Lower leg skin (tissue), 4 donors: ENCODE measurements at regions not wholly inside any gene's neighbourhood (a gene's known extent, or its start where the extent isn't known, plus 50 kb on each side); places are given as distances from the start of the nearest gene placed in this dataset.
"Not testable (repeated sequence)": the region's sequence is repeated elsewhere in the genome, so short reads cannot be mapped to it uniquely, and the experiment has no call there.

Source experiments
- DNase-seq, 2 donors: peaks; one replicate each; pipeline ENCODE4 v3.0.0-alpha.2; 2019; ENCODE audit warnings: low spot score in 2 of 2
- H3K4me3 ChIP-seq: fragments of 200-600 bp; sonication (generic); 2 replicates; pipeline ENCODE4 v1.5.1; 2017; ENCODE audit warnings: mild to moderate bottlenecking, low read depth; ENCODE audit not compliant: poor library complexity, severe bottlenecking
- POLR2A ChIP-seq, 2 donors: fragments of 450-650 bp; IDR thresholded peaks; one replicate each; pipeline ENCODE4 v1.6.1; 2016 to 2017; ENCODE audit warnings: antibody characterized with exemption in 2 of 2, mild to moderate bottlenecking in 1 of 2, moderate library complexity in 1 of 2
- WGBS, 2 donors: methylation state at CpG; one replicate each; pipeline ENCODE4 v1.1.5; 2018; 5-methylcytosine and 5-hydroxymethylcytosine counted together
- intact Hi-C: fragments of 100-400 bp; cut with DNase I; formaldehyde crosslinking; loops from one replicate; pipeline ENCODE4 v1.15.0; 2023; ENCODE audit warnings: low total_unique reads
- TF ChIP-seq, protein P1 (sequence below), 3 donors: fragments of 450-650 bp; IDR thresholded peaks; one replicate each; pipeline ENCODE4 v1.5.1; 2016; ENCODE audit warnings: antibody characterized with exemption in 3 of 3, mild to moderate bottlenecking in 3 of 3, moderate library complexity in 2 of 3

DNA sequence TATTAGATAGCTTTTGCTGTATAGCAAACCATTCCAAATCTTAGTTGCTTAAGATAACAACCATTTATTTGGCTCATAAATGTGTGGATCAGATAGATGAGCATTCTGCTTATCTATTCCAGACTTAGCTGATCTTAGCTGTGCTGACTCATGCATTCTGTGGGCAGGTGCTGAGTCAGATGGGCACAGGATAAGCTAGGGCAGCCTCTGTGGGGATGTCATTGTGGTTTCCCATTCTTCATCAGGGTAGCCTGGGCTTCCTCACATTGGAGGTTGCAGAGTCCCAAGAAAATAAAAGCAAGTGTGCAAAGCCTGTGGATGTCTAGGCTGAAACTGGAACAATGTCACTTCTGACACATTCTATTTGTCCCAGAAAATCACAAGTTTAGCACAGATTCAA is 917.0 kb downstream of the TYW1 start:
- intact Hi-C loops: no loop called here
- TF ChIP-seq, protein P1, sequence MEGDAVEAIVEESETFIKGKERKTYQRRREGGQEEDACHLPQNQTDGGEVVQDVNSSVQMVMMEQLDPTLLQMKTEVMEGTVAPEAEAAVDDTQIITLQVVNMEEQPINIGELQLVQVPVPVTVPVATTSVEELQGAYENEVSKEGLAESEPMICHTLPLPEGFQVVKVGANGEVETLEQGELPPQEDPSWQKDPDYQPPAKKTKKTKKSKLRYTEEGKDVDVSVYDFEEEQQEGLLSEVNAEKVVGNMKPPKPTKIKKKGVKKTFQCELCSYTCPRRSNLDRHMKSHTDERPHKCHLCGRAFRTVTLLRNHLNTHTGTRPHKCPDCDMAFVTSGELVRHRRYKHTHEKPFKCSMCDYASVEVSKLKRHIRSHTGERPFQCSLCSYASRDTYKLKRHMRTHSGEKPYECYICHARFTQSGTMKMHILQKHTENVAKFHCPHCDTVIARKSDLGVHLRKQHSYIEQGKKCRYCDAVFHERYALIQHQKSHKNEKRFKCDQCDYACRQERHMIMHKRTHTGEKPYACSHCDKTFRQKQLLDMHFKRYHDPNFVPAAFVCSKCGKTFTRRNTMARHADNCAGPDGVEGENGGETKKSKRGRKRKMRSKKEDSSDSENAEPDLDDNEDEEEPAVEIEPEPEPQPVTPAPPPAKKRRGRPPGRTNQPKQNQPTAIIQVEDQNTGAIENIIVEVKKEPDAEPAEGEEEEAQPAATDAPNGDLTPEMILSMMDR (IDR thresholded peaks at IDR 0.05): no peak
- no peak for TF ChIP-seq POLR2A (IDR thresholded peaks at IDR 0.05)
- peak in 1 of 2 donors; percentile 14 for DNase-seq
- H3K4me3 ChIP-seq: no peak overlapping the region

DNA sequence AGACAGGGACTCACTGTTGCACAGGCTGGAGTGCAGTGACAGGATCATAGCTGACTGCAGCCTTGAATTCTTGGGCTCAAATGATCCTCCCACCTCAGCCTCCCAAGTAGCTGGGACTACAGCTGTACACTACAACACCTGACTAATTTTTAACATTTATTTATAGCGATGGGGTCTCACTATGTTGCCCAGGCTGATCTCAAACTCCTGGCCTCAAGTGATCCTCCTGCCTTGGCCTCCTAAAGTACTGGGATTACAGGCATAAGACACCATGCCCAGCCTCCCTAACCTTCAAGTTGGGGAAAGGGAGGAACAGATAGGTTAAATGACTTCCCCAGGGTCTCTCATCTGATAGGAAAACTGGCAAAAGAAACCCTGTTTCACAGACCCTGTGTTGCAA is 919.5 kb downstream of the TYW1 start:
- intact Hi-C loops, H3K4me3 ChIP-seq, DNase-seq: not testable (repeated sequence)
- 90 to 91% methylated on average over 1 of the region's 1 CpG for WGBS, 2 donors

DNA sequence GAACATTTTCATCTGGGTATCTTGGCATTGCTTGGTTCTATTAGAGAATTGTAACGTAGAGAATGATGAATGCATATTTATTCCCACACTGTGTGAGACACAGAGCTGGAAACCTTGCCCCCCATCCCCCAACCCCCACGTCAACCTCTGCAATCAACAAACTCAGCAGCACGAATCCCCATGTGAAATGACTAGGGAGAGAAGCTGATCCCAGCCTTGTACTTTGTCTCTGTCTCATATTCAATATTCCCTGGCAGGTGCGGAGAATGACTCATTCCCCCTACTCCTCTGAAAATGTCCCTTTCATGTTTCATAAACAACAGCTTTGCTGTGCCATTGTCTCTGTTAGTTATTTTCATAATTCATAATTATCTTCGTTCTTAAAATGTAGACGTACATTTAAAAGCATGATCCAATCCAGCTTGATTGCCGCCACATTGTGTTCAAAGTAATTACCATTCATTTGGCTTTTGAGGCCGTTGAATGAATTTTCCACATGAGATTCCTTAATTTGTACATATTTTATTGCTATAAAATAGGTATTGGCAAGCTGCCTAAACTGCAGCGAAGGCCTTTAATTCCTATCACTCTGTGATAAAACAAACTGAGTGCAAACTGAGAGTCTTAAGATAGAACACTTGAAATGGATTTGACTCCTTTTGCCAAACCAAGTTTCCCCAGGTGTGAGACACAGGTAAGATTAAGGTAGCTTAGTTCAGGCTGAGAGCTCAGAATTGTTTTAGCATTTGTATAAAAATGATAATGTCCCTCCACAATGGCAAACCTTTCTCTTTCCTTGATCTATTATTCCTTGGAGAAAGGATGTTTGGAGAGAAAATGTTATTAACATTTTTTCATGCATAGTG is 920.2 kb downstream of the TYW1 start:
- intact Hi-C loops: no loop called here
- WGBS, 2 donors: 36 to 38% methylated on average over 9 of the region's 9 CpGs

DNA sequence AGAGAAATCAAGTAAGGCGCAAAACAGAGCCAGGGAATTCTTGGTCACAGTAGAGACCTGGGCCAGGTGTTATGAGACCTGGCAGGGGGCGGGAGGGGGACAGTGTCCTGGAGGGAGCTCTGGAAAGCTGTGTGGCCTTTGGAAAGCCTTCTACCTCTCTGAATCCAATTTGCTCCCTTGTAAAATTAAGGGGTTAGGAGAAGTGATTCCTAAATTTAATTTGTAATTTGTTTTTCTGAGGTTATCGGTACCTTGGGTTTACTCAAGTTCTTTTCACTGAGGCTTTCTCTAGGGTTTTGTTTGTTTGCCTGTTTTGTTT is 920.8 kb downstream of the TYW1 start:
- intact Hi-C loops: no loop called here
- DNase-seq: peak in 1 of 2 donors; percentile 42
- 89 to 94% methylated on average over 3 of the region's 3 CpGs for WGBS, 2 donors
- no peak overlapping the region for H3K4me3 ChIP-seq
- no peak for TF ChIP-seq POLR2A (IDR thresholded peaks at IDR 0.05)
- TF ChIP-seq, protein P1 (IDR thresholded peaks at IDR 0.05): no peak

More for the DNA sequence above, 920.2 kb downstream of the TYW1 start:
- no peak for DNase-seq
- no peak for TF ChIP-seq POLR2A (IDR thresholded peaks at IDR 0.05)
- TF ChIP-seq, protein P1 (IDR thresholded peaks at IDR 0.05): no peak
- H3K4me3 ChIP-seq: no peak overlapping the region

DNA sequence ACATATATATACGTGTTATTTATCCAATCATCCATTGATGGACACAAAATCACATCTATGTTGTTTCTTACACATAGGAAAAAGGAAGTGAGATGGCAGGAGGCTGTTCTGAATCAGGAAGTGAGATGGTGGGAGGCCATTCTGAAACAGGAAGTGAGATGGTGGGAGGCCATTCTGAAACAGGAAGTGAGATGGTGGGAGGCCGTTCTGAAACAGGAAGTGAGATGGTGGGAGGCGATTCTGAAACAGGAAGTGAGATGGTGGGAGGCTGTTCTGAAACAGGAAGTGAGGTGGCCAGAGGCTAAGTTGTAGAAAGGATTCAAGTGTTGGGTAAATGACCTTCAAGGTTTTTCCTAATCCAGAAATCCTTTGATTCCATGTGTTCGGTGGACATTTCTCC is 921.5 kb downstream of the TYW1 start:
- intact Hi-C loops: no loop called here
- 63 to 77% methylated on average over 4 of the region's 4 CpGs for WGBS, 2 donors
- DNase-seq: peak in 1 of 2 donors; percentile 18
- TF ChIP-seq, protein P1 (IDR thresholded peaks at IDR 0.05): no peak
- no peak for TF ChIP-seq POLR2A (IDR thresholded peaks at IDR 0.05)
- H3K4me3 ChIP-seq: no peak overlapping the region

DNA sequence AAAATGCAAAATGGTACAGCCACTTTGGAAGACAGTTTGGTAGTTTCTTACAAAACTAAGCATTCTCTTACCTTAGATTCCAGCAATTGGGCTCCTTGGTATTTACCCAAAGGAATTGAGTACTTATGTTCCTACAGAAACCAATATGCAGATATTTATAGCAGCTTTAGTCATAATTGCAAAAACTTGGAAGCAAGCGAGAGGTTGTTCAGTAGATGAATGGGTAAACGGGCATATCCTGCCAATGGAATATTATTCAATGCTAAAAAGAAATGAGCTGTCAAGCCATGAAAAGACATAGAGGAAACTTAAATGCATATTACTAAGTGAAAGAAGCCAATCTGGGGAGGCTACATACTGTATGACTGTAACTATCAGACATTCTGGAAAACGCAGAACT is 926.7 kb downstream of the TYW1 start:
- intact Hi-C loops: no loop called here
- WGBS, 2 donors: 62 to 77% methylated on average over 3 of the region's 3 CpGs
- DNase-seq: no peak
- TF ChIP-seq POLR2A (IDR thresholded peaks at IDR 0.05): no peak
- TF ChIP-seq, protein P1 (IDR thresholded peaks at IDR 0.05): no peak
- H3K4me3 ChIP-seq: no peak overlapping the region
